Loucy (cell line): ENCODE measurements at regions not wholly inside any gene's neighbourhood (a gene's known extent, or its start where the extent isn't known, plus 50 kb on each side); places are given as distances from the start of the nearest gene placed in this dataset.
A peak's percentile ranks its signal among the peaks of the same experiment; 100 is the strongest.

ENCODE experiments used
- CTCF ChIP-seq: fragments of 200-600 bp; sonication (generic); conservative IDR thresholded peaks from 2 replicates; pipeline ENCODE4 v1.5.1; 2014; ENCODE audit warnings: mild to moderate bottlenecking, antibody characterized with exemption, low read length
- EZH2phosphoT487 ChIP-seq: fragments of 200-600 bp; IDR thresholded peaks from 2 replicates; pipeline ENCODE4 v1.6.1; 2018; ENCODE audit warnings: antibody characterized with exemption, mild to moderate bottlenecking, moderate library complexity, borderline replicate concordance

- peak; percentile 42 for TF ChIP-seq CTCF
- no peak for TF ChIP-seq EZH2phosphoT487
Observed at GRCh38 chr13:100828226-100828625, 153.6 kb upstream of the TMTC4 start.
